Umbilical cord (tissue), 1 donor: ENCODE measurements at regions not wholly inside any gene's neighbourhood (a gene's known extent, or its start where the extent isn't known, plus 50 kb on each side); places are given as distances from the start of the nearest gene placed in this dataset.
A peak's percentile ranks its signal among the peaks of the same experiment; 100 is the strongest.
"Not testable (repeated sequence)": the region's sequence is repeated elsewhere in the genome, so short reads cannot be mapped to it uniquely, and the experiment has no call there.

Experiments used
- DNase-seq: peaks from one replicate; pipeline ENCODE4 v3.0.0-alpha.2; 2015; ENCODE audit warnings: low spot score

DNA sequence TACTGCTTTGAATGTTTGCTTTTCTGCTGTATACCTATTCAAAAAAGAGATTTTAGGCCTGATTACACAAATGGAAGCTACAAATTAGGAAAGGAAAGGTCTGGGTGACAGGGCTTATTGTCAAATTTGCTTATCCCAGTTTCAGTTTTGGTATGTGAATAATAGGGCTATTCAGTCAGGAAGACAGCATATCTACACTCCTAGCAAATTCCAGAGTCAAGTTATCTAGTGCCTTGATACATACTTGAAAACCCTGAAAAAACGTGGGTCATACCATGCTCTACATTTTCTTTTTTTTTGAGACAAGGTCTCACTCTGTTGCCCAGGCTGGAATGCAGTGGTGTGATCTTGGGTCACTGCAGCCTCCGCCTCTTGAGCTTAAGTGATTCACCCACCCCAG lies 59.2 kb upstream of the CCDC180 start:
- not testable (repeated sequence) for DNase-seq

GRCh38 chr9:97243606-97244005 lies 63.9 kb upstream of the CCDC180 start:
- DNase-seq: no peak

DNA sequence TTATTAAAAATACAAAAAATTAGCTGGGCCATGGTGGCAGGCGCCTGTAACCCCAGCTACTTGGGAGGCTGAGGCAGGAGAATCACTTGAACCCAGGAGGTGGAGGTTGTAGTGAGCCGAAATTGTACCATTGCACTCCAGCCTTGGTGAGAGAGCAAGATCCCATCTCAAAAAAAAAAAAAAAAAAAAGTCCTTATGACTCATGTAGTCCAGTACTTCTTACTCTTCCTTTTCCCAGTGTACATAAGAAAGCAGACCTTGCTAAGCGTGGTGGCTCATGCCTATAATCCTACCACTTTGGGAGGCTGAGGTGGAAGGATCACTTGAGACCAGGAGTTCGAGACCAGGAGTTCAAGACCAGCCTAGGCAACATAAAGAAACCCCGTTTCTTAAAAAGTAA lies 66.0 kb upstream of the CCDC180 start:
- DNase-seq: not testable (repeated sequence)

GRCh38 chr9:97237951-97238889 lies 69.2 kb upstream of the CCDC180 start:
- peak; percentile 91 for DNase-seq

DNA sequence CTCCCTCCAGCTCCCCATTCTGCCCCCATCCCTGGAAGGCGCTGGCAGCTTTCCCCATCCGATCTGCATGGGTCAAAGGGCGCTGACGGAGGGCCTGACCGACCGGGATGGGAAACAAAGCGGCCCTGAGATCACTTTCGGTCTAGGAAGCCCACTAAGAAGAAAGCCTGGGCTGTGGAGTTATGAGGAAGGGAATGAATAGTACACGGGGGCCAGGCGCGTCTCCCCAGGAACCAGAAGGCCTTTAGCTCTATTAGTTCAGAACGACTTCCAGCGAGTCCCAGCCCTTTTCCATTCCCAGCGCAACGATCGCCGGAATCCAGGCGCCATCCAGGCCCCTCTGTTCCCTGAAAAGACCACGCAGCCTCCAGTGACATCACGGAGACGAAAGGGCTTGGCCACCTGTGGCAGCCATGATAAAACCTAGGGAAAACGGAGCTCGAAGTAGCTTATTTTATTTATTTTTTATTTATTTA lies 70.1 kb upstream of the CCDC180 start:
- DNase-seq: no peak

GRCh38 chr9:97233009-97233400 lies 74.5 kb upstream of the CCDC180 start:
- DNase-seq: not testable (repeated sequence)

DNA sequence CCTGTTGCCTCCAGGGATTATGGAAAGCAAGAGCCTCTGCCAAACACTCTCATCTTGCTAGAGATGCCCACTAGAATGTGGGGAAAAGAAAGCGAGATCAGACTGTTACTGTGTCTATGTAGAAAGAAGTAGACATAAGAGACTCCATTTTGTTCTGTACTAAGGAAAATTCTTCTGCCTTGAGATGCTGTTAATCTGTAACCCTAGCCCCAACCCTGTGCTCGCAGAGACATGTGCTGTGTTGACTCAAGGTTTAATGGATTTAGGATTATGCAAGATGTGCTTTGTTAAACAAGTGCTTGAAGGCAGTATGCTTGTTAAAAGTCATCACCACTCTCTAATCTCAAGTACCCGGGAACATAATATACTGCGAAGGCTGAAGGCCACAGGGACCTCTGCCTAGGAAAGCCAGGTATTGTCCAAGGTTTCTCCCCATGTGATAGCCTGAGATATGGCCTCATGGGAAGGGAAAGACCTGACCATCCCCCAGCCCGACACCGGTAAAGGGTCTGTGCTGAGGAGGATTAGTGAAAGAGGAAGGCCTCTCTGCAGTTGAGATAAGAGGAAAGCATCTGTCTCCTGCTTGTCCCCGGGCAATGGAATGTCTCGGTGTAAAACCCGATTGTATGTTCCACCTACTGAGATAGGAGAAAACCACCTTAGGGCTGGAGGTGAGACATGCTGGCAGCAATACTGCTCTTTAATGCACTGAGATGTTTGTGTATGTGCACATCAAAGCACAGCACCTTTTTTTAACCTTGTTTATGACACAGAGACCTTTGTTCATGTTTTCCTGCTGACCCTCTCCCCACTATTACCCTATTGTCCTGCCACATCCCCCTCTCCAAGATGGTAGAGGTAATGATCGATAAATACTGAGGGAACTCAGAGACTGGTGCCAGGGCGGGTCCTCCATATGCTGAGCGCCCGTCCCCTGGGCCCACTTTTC lies 75.1 kb upstream of the CCDC180 start:
- DNase-seq: not testable (repeated sequence)

- DNase-seq: not testable (repeated sequence)
These were observed 85.1 kb upstream of the CCDC180 start for GRCh38 chr9:97222393-97222792.

GRCh38 chr9:97221478-97222355 lies 85.7 kb upstream of the CCDC180 start:
- peak; percentile 63 for DNase-seq

DNA sequence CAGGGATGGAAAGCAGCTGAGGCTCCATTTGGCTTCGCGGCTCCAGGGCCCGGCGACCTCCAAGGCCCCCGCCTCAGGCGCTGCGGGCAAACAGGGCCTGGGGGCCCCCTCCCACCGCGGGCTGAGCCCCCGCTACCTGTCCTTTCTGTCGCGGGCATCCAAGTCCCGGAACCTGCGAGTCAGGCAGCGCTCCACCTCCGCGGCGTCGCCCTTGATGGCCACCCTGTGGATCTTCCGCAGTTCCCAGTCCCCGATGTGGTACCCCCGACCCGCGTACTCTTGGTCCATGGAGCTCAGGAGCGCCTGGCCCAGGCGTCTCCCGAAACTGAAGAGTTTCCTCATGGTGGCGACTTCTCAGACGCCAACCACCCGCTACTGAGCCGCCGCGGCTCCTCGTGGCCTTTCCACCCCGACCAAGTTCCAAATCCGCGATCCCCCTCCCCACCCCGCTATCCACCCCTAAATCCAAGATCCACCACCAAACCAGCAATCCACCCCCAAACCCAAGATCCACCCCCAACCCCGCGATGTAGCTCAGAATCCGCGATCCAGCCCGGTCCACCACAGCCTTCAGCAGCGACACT lies 86.5 kb upstream of the CCDC180 start:
- no peak for DNase-seq

- DNase-seq: not testable (repeated sequence)
These were observed 87.1 kb upstream of the CCDC180 start for GRCh38 chr9:97220396-97220795.

- not testable (repeated sequence) for DNase-seq
These were observed 87.9 kb upstream of the CCDC180 start for GRCh38 chr9:97219443-97220140.

- DNase-seq: not testable (repeated sequence)
These were observed 92.3 kb upstream of the CCDC180 start for GRCh38 chr9:97215127-97215526.

DNA sequence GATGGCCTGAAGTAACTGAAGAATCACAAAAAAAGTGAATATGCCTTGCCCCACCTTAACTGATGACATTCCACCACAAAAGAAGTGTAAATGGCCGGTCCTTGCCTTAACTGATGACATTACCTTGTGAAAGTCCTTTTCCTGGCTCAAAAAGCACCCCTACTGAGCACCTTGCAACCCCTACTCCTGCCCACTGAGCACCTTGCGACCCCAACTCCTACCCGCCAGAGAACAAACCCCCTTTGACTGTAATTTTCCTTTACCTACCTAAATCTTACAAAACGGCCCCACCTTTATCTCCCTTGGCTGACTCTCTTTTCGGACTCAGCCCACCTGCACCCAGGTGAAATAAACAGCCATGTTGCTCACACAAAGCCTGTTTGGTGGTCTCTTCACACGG lies 92.9 kb upstream of the CCDC180 start:
- not testable (repeated sequence) for DNase-seq

GRCh38 chr9:97199683-97200082 lies 107.8 kb upstream of the CCDC180 start:
- DNase-seq: not testable (repeated sequence)

- not testable (repeated sequence) for DNase-seq
These were observed 113.7 kb upstream of the CCDC180 start for GRCh38 chr9:97193767-97194166.

DNA sequence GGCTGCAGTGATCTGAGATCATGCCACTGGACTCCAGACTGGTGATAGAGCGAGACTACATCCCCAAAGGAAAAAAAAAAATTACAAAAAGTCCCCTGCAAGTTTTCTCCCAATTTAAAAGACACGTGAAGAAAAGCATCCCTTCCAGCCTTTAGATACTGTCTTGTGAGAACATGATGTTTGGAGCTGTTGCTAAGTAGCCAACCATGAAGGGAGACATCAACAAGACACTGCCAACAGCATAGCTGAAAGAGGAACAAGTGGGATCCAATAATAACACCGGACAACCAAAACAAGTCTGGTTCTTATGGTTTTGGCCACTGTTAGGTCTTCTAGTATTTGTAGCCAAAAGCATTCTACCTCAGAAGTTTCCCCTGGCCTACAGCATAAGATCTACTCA lies 118.9 kb upstream of the CCDC180 start:
- no peak for DNase-seq

- DNase-seq: peak; percentile 73
These were observed 119.8 kb upstream of the CCDC180 start for GRCh38 chr9:97187706-97188105.

GRCh38 chr9:97186493-97186892 lies 121.0 kb upstream of the CCDC180 start:
- DNase-seq: no peak

- DNase-seq: not testable (repeated sequence)
These were observed 124.9 kb upstream of the CCDC180 start for GRCh38 chr9:97182532-97182931.
